Caco-2 (cell line): ENCODE measurements at regions not wholly inside any gene's neighbourhood (a gene's known extent, or its start where the extent isn't known, plus 50 kb on each side); places are given as distances from the start of the nearest gene placed in this dataset.

Source experiments
- BruUV-seq: library from RNA; stranded (reverse); fragments of 400-500 nt; replicated peaks from 2 replicates; lab custom pipeline; 2021; lab: Mats Ljungman, UMichigan
- CTCF ChIA-PET: fragments of 300-600 bp; sonication (Branson Sonifier 250); formaldehyde crosslinking; loops from one replicate; lab custom pipeline; 2022; ENCODE audit warnings: antibody characterized with exemption; lab: Charles Lee
- POLR2A ChIA-PET: fragments of 300-600 bp; sonication (Branson Sonifier 250); formaldehyde crosslinking; loops from one replicate; lab custom pipeline; 2022; ENCODE audit warnings: antibody characterized with exemption; lab: Charles Lee
- DNase-seq, 2 experiments: peaks; one replicate each; pipeline versions ENCODE4 v3.0.0 to v3.0.0-alpha.2; 2020 to 2022
- H3K27me3 ChIP-seq: replicated peaks from 2 replicates; pipeline ENCODE4 v1.6.0; 2011; ENCODE audit warnings: low read length; ENCODE audit not compliant: control insufficient read depth, insufficient read depth
- H3K36me3 ChIP-seq: 2 replicates; pipeline ENCODE4 v1.5.1; 2011; ENCODE audit warnings: low read length; ENCODE audit not compliant: control insufficient read depth, insufficient read depth
- H3K4me1 ChIP-seq: fragments of 250-450 bp; sonication (Bioruptor Pico); 2 replicates; pipeline ENCODE4 v1.5.1; 2020; ENCODE audit warnings: mild to moderate bottlenecking
- H3K4me3 ChIP-seq: 2 replicates; pipeline ENCODE4 v1.5.1; 2011; ENCODE audit warnings: low read depth, mild to moderate bottlenecking, control low read depth, low read length
- H3K9me3 ChIP-seq: fragments of 250-450 bp; sonication (Bioruptor Pico); 2 replicates; pipeline ENCODE4 v1.5.1; 2020; ENCODE audit warnings: mild to moderate bottlenecking, moderate library complexity
- H3K27ac Mint-ChIP-seq: one replicate; pipeline ENCODE4 v1.8.0; 2022; ENCODE audit warnings: mixed read lengths; ENCODE audit not compliant: unreplicated experiment
- H3K27me3 Mint-ChIP-seq: one replicate; pipeline ENCODE4 v1.8.0; 2022; ENCODE audit warnings: mixed read lengths; ENCODE audit not compliant: insufficient read depth, unreplicated experiment
- H3K36me3 Mint-ChIP-seq: one replicate; pipeline ENCODE4 v1.8.0; 2022; ENCODE audit warnings: mild to moderate bottlenecking, mixed read lengths; ENCODE audit not compliant: insufficient read depth, unreplicated experiment
- H3K4me1 Mint-ChIP-seq: one replicate; pipeline ENCODE4 v1.8.0; 2022; ENCODE audit warnings: low read depth, mixed read lengths; ENCODE audit not compliant: unreplicated experiment
- H3K4me3 Mint-ChIP-seq: one replicate; pipeline ENCODE4 v1.8.0; 2022; ENCODE audit warnings: mild to moderate bottlenecking, moderate library complexity, mixed read lengths; ENCODE audit not compliant: unreplicated experiment
- H3K9me3 Mint-ChIP-seq: one replicate; pipeline ENCODE4 v1.8.0; 2022; ENCODE audit warnings: mixed read lengths; ENCODE audit not compliant: unreplicated experiment
- CTCF ChIP-seq, 2 experiments: fragments of 200-600 bp in 1 of 2; IDR thresholded peaks; 1 replicate in 1 of 2; 2 replicates in 1 of 2; pipeline versions ENCODE4 v1.5.1 to v1.8.0; 2011 to 2022; ENCODE audit warnings: antibody characterized with exemption in 1 of 2, control low read depth in 1 of 2, inconsistent platforms in 1 of 2, low read depth in 1 of 2, low read length in 1 of 2, mild to moderate bottlenecking in 1 of 2, moderate library complexity in 1 of 2; ENCODE audit not compliant: insufficient read depth in 1 of 2, severe bottlenecking in 1 of 2, unreplicated experiment in 1 of 2
- intact Hi-C: fragments of 100-400 bp; cut with micrococcal nuclease; formaldehyde crosslinking; loops from one replicate; pipeline ENCODE4 v1.10.0; 2022; ENCODE audit not compliant: unreplicated experiment

GRCh38 chr3:171948674-171949073 lies 90.7 kb upstream of the FNDC3B start:
- POLR2A ChIA-PET: no interaction called here
- Histone ChIP-seq H3K4me3 (no peak overlapping the region), H3K36me3 (no peaks in the 10 kb centered on the region), H3K9me3 (no peaks in the 10 kb centered on the region), H3K27me3 (no peaks in the 10 kb centered on the region), H3K4me1 (peaks cover 13% of the 10 kb centered on the region)
- no TSS peak for BruUV-seq
- DNase-seq: no peak
- intact Hi-C loops: no loop called here
- peaks cover 13% of the 10 kb centered on the region for H3K4me1 Mint-ChIP-seq
- H3K27ac Mint-ChIP-seq: no peak overlapping the region
- CTCF ChIA-PET: no interaction called here
- no peak for TF ChIP-seq CTCF (IDR thresholded peaks at IDR 0.05; ENCODE audit: insufficient read depth in 1 of 2, low read depth in 1 of 2, low read length in 1 of 2, severe bottlenecking in 1 of 2, unreplicated experiment in 1 of 2)
- no peak overlapping the region for H3K4me3 Mint-ChIP-seq
- H3K36me3 Mint-ChIP-seq: no peaks in the 10 kb centered on the region
- H3K9me3 Mint-ChIP-seq: no peaks in the 10 kb centered on the region
- H3K27me3 Mint-ChIP-seq: no peaks in the 10 kb centered on the region

GRCh38 chr3:171949554-171949953 lies 89.8 kb upstream of the FNDC3B start:
- no peaks in the 10 kb centered on the region for H3K9me3 ChIP-seq
- H3K27me3 Mint-ChIP-seq: no peaks in the 10 kb centered on the region
- H3K4me3 Mint-ChIP-seq: no peak overlapping the region
- peaks cover 8% of the 10 kb centered on the region for H3K4me1 Mint-ChIP-seq
- no peaks in the 10 kb centered on the region for H3K9me3 Mint-ChIP-seq
- H3K36me3 ChIP-seq: no peaks in the 10 kb centered on the region
- ChIA-PET POLR2A (no interaction called here), CTCF (no interaction called here)
- intact Hi-C loops: no loop called here
- no peak overlapping the region for H3K4me3 ChIP-seq
- H3K36me3 Mint-ChIP-seq: no peaks in the 10 kb centered on the region
- no peak overlapping the region for H3K27ac Mint-ChIP-seq
- BruUV-seq: no TSS peak
- H3K4me1 ChIP-seq: 0 out of 2 replicates have a peak, but pooled peaks cover 6% of the 10 kb centered on the region
- no peaks in the 10 kb centered on the region for H3K27me3 ChIP-seq
- TF ChIP-seq CTCF (IDR thresholded peaks at IDR 0.05; ENCODE audit: insufficient read depth in 1 of 2, low read depth in 1 of 2, low read length in 1 of 2, severe bottlenecking in 1 of 2, unreplicated experiment in 1 of 2): no peak
- DNase-seq: no peak

- no TSS peak for BruUV-seq
- no peak for TF ChIP-seq CTCF (IDR thresholded peaks at IDR 0.05; ENCODE audit: insufficient read depth in 1 of 2, low read depth in 1 of 2, low read length in 1 of 2, severe bottlenecking in 1 of 2, unreplicated experiment in 1 of 2)
- ChIA-PET CTCF (no interaction called here), POLR2A (no interaction called here)
- Mint-ChIP-seq H3K36me3 (no peaks in the 10 kb centered on the region), H3K4me1 (peaks cover 6% of the 10 kb centered on the region), H3K4me3 (no peak overlapping the region), H3K27me3 (no peaks in the 10 kb centered on the region), H3K27ac (no peak overlapping the region), H3K9me3 (no peaks in the 10 kb centered on the region)
- H3K4me3 ChIP-seq: no peak overlapping the region
- intact Hi-C loops: no loop called here
- 0 out of 2 replicates have a peak, but pooled peaks cover 6% of the 10 kb centered on the region for H3K4me1 ChIP-seq
- H3K36me3 ChIP-seq: no peaks in the 10 kb centered on the region
- DNase-seq: no peak
- H3K9me3 ChIP-seq: no peaks in the 10 kb centered on the region
- no peaks in the 10 kb centered on the region for H3K27me3 ChIP-seq
These were observed 89.0 kb upstream of the FNDC3B start for GRCh38 chr3:171950373-171950772.
